Neuronal stem cell (in vitro differentiated cells): ENCODE measurements at regions not wholly inside any gene's neighbourhood (a gene's known extent, or its start where the extent isn't known, plus 50 kb on each side); places are given as distances from the start of the nearest gene placed in this dataset.

ENCODE experiments used
- DNase-seq: peaks from one replicate; pipeline ENCODE4 v3.0.0-alpha.2; 2013; ENCODE audit warnings: low spot score
- H2AFZ ChIP-seq: one replicate; pipeline ENCODE4 v1.6.1; 2013; ENCODE audit warnings: mild to moderate bottlenecking, low read length, inconsistent platforms
- H2AK5ac ChIP-seq: 2 replicates; pipeline ENCODE4 v1.6.1; 2013; ENCODE audit warnings: low read depth, mild to moderate bottlenecking, inconsistent platforms, low read length, moderate library complexity, mixed read lengths
- H2BK120ac ChIP-seq: 2 replicates; pipeline ENCODE4 v1.6.1; 2013; ENCODE audit warnings: low read depth, mild to moderate bottlenecking, inconsistent platforms, low read length, moderate library complexity, mixed read lengths
- H2BK12ac ChIP-seq: one replicate; pipeline ENCODE4 v1.6.1; 2013; ENCODE audit warnings: low read length, inconsistent platforms
- H2BK15ac ChIP-seq: 2 replicates; pipeline ENCODE4 v1.6.1; 2013; ENCODE audit warnings: mild to moderate bottlenecking, low read length, inconsistent platforms, mixed read lengths
- H2BK5ac ChIP-seq: one replicate; pipeline ENCODE4 v1.6.1; 2013; ENCODE audit warnings: inconsistent platforms, mild to moderate bottlenecking, low read length, moderate library complexity
- H3K14ac ChIP-seq: one replicate; pipeline ENCODE4 v1.6.1; 2013; ENCODE audit warnings: low read length, inconsistent platforms
- H3K18ac ChIP-seq: 2 replicates; pipeline ENCODE4 v1.6.1; 2013; ENCODE audit warnings: low read length, inconsistent platforms
- H3K23ac ChIP-seq: 2 replicates; pipeline ENCODE4 v1.6.1; 2013; ENCODE audit warnings: low read depth, mild to moderate bottlenecking, mixed read lengths, low read length, inconsistent platforms; ENCODE audit not compliant: poor library complexity
- H3K27ac ChIP-seq: replicated peaks from 3 replicates; pipeline ENCODE4 v1.5.1; 2013; ENCODE audit warnings: low read length, inconsistent platforms
- H3K27me3 ChIP-seq, 3 experiments: 2 replicates each; pipeline ENCODE4 v1.6.1; 2013; ENCODE audit warnings: low read length in 3 of 3, mild to moderate bottlenecking in 2 of 3, inconsistent platforms in 1 of 3, low read depth in 1 of 3, mixed read lengths in 1 of 3, moderate library complexity in 1 of 3; ENCODE audit not compliant: control insufficient read depth in 3 of 3, insufficient read depth in 3 of 3
- H3K36me3 ChIP-seq, 2 donors: replicated peaks in 1 of 2; 2 replicates each; pipeline ENCODE4 v1.6.1; 2013; ENCODE audit warnings: low read length in 2 of 2; ENCODE audit not compliant: control insufficient read depth in 2 of 2, insufficient read depth in 2 of 2
- H3K4ac ChIP-seq: 2 replicates; pipeline ENCODE4 v1.6.1; 2013; ENCODE audit warnings: inconsistent platforms, mild to moderate bottlenecking, low read length, moderate library complexity
- H3K4me1 ChIP-seq, 2 donors: 1 replicate in 1 of 2; 2 replicates in 1 of 2; pipeline ENCODE4 v1.6.1; 2013; ENCODE audit warnings: low read length in 2 of 2, low read depth in 1 of 2; ENCODE audit not compliant: control insufficient read depth in 2 of 2, insufficient read depth in 1 of 2
- H3K4me2 ChIP-seq: one replicate; pipeline ENCODE4 v1.6.1; 2013; ENCODE audit warnings: mild to moderate bottlenecking, low read length, inconsistent platforms; ENCODE audit not compliant: insufficient read depth, poor library complexity, severe bottlenecking
- H3K4me3 ChIP-seq, 2 donors: 2 replicates each; pipeline ENCODE4 v1.5.1; 2013; ENCODE audit warnings: low read length in 2 of 2, mild to moderate bottlenecking in 2 of 2, inconsistent platforms in 1 of 2, moderate library complexity in 1 of 2
- H3K79me1 ChIP-seq: one replicate; pipeline ENCODE4 v1.6.1; 2013; ENCODE audit warnings: low read depth, mild to moderate bottlenecking, inconsistent platforms, low read length, moderate library complexity
- H3K9ac ChIP-seq: one replicate; pipeline ENCODE4 v1.6.1; 2013; ENCODE audit warnings: mild to moderate bottlenecking, low read depth, low read length, inconsistent platforms; ENCODE audit not compliant: poor library complexity
- H3K9me3 ChIP-seq, 2 donors: replicated peaks in 1 of 2; 2 replicates each; pipeline versions ENCODE3 to v1.6.1; 2013; ENCODE audit warnings: low read length in 2 of 2, mild to moderate bottlenecking in 2 of 2, inconsistent platforms in 1 of 2, low read depth in 1 of 2, mixed read lengths in 1 of 2, moderate library complexity in 1 of 2; ENCODE audit not compliant: control insufficient read depth in 2 of 2, insufficient read depth in 1 of 2
- H4K8ac ChIP-seq: one replicate; pipeline ENCODE4 v1.6.1; 2013; ENCODE audit warnings: low read depth, mild to moderate bottlenecking, inconsistent platforms, low read length, moderate library complexity
- H4K91ac ChIP-seq: one replicate; pipeline ENCODE4 v1.6.1; 2013; ENCODE audit warnings: low read length, low read depth, mild to moderate bottlenecking, inconsistent platforms; ENCODE audit not compliant: poor library complexity
- WGBS, 2 donors: extraction: QIAGEN DNeasy Blood & Tissue Kit; methylation state at CpG; one replicate each; pipeline ENCODE4 v1.1.7; 2013; ENCODE audit warnings: missing lambda C conversion rate in 2 of 2, mixed read lengths in 1 of 2; ENCODE audit not compliant: insufficient read length in 2 of 2, insufficient replicate concordance in 1 of 2; ENCODE audit errors: extremely low coverage in 2 of 2; 5-methylcytosine and 5-hydroxymethylcytosine counted together

DNA sequence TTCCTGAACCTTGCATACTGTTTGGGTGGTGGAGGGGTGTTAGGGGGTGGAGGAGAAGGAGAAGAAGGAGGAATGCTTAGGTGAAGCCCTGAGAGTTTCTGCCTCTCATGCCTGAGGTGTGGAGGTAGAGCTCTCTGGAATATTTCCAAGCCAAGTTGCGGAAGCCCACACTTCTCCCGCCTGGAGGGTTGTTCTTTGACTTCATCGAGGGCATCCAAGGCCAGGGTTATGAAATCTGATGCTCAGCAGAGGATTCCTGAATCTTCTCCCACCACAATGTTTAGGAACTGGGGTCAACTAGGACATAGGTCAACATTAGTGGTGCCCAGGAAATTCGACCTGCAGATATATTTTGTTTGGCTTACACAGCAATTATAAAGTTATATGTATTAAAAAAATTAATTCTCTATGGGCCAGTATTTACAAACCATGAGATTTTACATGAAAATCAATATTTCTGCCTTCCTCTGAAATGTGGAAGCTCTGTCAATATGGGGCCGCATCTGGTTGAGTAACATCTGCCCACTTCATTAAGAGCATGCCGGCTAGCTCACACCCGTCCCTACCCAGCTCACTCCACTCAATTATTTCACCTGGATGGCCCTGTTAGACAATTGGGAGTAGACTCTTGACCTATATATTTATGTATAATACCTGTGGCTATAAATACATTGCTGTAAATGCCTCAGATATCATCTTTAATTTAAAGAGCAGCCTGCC is 257.1 kb upstream of the ZFP64 start:
- Histone ChIP-seq H2AK5ac (no peak overlapping the region), H2BK120ac (no peak overlapping the region), H2BK12ac (no peak overlapping the region), H3K23ac (no peak overlapping the region), H3K14ac (no peak overlapping the region), H3K4me1 (peaks cover 0 to 2% of the 10 kb centered on the region in 2 donors), H3K79me1 (no peaks in the 10 kb centered on the region), H3K9ac (no peak overlapping the region), H3K27me3 (no peaks in the 10 kb centered on the region), H3K18ac (no peak overlapping the region), H4K91ac (no peak overlapping the region), H3K4me2 (no peak overlapping the region), H2BK15ac (no peak overlapping the region), H3K9me3 (no peaks in the 10 kb centered on the region), H3K36me3 (no peaks in the 10 kb centered on the region), H2BK5ac (no peak overlapping the region), H3K27ac (no peak overlapping the region), H2AFZ (no peak overlapping the region), H3K4me3 (no peak overlapping the region), H4K8ac (no peak overlapping the region), H3K4ac (no peak overlapping the region)
- WGBS, 2 donors, result no CpG with 5 or more reads among the region's 7 CpGs
- DNase-seq, result no peak

DNA sequence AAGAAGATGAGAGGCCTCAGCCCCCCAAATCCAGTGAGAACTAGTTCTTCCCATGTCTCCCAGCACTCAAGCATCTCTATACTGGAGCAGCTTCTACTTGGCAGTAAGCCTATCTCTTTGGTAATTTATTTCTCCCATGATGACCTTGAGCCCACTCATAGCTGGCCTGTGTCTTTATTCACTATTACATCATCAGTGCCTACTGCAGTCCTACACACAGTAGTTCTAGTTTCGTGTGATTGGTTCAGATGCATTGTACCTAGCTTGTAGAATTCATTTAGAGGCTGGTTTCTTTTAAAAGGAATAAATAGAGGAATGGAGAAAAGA is 255.6 kb upstream of the ZFP64 start:
- Histone ChIP-seq H3K27me3 (no peaks in the 10 kb centered on the region), H2BK120ac (no peak overlapping the region), H3K9me3 (no peaks in the 10 kb centered on the region), H2BK15ac (no peak overlapping the region), H3K27ac (no peak overlapping the region), H3K18ac (no peak overlapping the region), H2AK5ac (no peak overlapping the region), H3K4me1 (peaks cover 0 to 2% of the 10 kb centered on the region in 2 donors), H2BK12ac (no peak overlapping the region), H2BK5ac (no peak overlapping the region), H4K91ac (no peak overlapping the region), H3K23ac (no peak overlapping the region), H4K8ac (no peak overlapping the region), H3K4me3 (no peak overlapping the region), H3K4ac (no peak overlapping the region), H2AFZ (no peak overlapping the region), H3K9ac (no peak overlapping the region), H3K4me2 (no peak overlapping the region), H3K79me1 (no peaks in the 10 kb centered on the region), H3K14ac (no peak overlapping the region), H3K36me3 (no peaks in the 10 kb centered on the region)
- WGBS, 2 donors, result no CpG with 5 or more reads among the region's 1 CpG
- no peak for DNase-seq

DNA sequence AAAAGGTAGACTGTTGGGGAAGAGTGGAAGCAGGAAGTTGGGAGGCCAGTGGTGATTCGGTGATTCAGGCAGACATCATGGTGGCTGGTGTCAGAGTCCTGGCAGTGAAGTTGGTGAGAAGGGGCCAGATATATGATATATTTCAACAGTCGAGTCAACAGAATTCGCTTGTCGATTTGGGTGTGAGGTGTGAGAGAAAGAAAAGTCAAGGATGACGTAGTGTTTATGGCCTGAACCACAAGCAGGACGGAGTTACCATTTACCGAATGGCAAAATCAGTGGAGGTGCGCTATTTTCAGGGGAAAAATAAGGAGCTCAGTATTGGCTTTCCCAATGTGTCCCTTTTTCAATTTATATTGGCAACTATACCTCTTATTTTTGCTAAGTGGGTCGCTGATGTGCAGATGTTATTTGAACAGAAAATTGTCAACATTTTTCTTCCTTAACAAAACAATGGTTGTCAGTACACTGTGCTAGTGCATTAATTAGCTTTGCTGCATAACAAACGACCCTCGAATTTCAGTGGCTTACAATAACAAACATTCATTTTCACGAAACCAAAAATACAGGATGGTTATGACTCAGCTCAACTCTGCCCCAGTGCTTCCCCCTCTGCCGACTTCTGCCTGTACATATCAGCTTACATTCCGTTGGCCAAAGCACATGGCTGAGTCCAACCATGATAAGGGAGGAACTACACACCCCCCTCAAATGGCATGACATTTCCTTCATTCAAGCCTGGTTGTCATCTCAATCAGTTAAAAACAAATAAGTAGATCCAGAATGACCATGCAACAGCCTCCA is 255.0 kb upstream of the ZFP64 start:
- Histone ChIP-seq H3K18ac (no peak overlapping the region), H3K9ac (no peak overlapping the region)
- no CpG with 5 or more reads among the region's 14 CpGs for WGBS, 2 donors

DNA sequence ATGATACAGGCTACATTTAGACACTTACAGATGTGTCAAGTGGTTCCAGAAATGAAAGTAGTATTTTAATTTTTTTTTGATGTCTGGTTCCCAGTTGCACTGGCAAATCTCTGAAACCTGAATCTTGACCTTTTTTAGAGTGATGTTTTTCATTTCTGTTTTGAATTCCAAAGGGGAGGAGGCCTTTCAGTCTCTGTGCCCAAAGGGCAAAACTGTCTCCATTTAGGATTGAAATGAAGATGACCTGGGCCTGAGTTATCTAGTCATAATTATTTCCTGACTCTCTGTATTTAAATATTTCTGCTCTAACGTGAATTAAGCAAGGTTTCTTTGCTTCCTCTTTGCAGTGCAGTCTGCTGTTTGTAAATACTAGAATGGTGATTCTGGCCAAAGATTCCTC is 252.9 kb upstream of the ZFP64 start:
- H3K18ac ChIP-seq, result no peak overlapping the region
- H2BK120ac ChIP-seq, result no peak overlapping the region
- H3K79me1 ChIP-seq, result no peaks in the 10 kb centered on the region
- no peak overlapping the region for H3K4me2 ChIP-seq
- H4K91ac ChIP-seq, result no peak overlapping the region
- H3K27ac ChIP-seq, result no peak overlapping the region
- H3K27me3 ChIP-seq, result no peaks in the 10 kb centered on the region
- no CpG with 5 or more reads among the region's 1 CpG for WGBS, 2 donors
- H3K4ac ChIP-seq, result no peak overlapping the region
- no peak overlapping the region for H2AFZ ChIP-seq
- H4K8ac ChIP-seq, result no peak overlapping the region
- no peak overlapping the region for H3K9ac ChIP-seq
- no peak overlapping the region for H3K23ac ChIP-seq
- no peaks in the 10 kb centered on the region for H3K4me1 ChIP-seq
- no peak overlapping the region for H2AK5ac ChIP-seq
- no peak overlapping the region for H3K4me3 ChIP-seq
- H3K36me3 ChIP-seq, result no peaks in the 10 kb centered on the region
- no peak for DNase-seq
- no peak overlapping the region for H3K14ac ChIP-seq
- H2BK12ac ChIP-seq, result no peak overlapping the region
- H2BK15ac ChIP-seq, result no peak overlapping the region
- H3K9me3 ChIP-seq, result no peaks in the 10 kb centered on the region
- H2BK5ac ChIP-seq, result no peak overlapping the region

More for the DNA sequence above, 255.0 kb upstream of the ZFP64 start:
- no peak overlapping the region for H3K4me3 ChIP-seq
- no peak overlapping the region for H2AK5ac ChIP-seq
- no peak overlapping the region for H2BK120ac ChIP-seq
- H3K4me1 ChIP-seq, result peaks cover 0 to 2% of the 10 kb centered on the region in 2 donors
- no peak overlapping the region for H3K27ac ChIP-seq
- no peak overlapping the region for H3K14ac ChIP-seq
- no peak overlapping the region for H2BK15ac ChIP-seq
- no peak overlapping the region for H2BK5ac ChIP-seq
- DNase-seq, result no peak
- H3K9me3 ChIP-seq, result no peaks in the 10 kb centered on the region
- H4K91ac ChIP-seq, result no peak overlapping the region
- H4K8ac ChIP-seq, result no peak overlapping the region
- H2BK12ac ChIP-seq, result no peak overlapping the region
- no peak overlapping the region for H3K4ac ChIP-seq
- no peaks in the 10 kb centered on the region for H3K36me3 ChIP-seq
- H3K23ac ChIP-seq, result no peak overlapping the region
- no peaks in the 10 kb centered on the region for H3K79me1 ChIP-seq
- no peak overlapping the region for H3K4me2 ChIP-seq
- H2AFZ ChIP-seq, result no peak overlapping the region
- no peaks in the 10 kb centered on the region for H3K27me3 ChIP-seq
